HG02759 (cell line): ENCODE measurements at regions not wholly inside any gene's neighbourhood (a gene's known extent, or its start where the extent isn't known, plus 50 kb on each side); places are given as distances from the start of the nearest gene placed in this dataset.

Experiments used
- ATAC-seq: cut with Tn5 transposase; IDR thresholded peaks from one replicate; pipeline ENCODE4 v1.9.1; 2021; ENCODE audit warnings: mild to moderate bottlenecking, moderate library complexity; ENCODE audit not compliant: unreplicated experiment

- no peak for ATAC-seq
These were observed 314.7 kb downstream of the TXNL1 start for GRCh38 chr18:56323673-56324072.

GRCh38 chr18:56322406-56322805 lies 316.0 kb downstream of the TXNL1 start:
- ATAC-seq, result no peak

GRCh38 chr18:56321470-56321869 lies 316.9 kb downstream of the TXNL1 start:
- no peak for ATAC-seq

- no peak for ATAC-seq
These were observed 318.4 kb downstream of the TXNL1 start for GRCh38 chr18:56319953-56320352.

GRCh38 chr18:56316727-56317126 lies 321.7 kb downstream of the TXNL1 start:
- no peak for ATAC-seq

GRCh38 chr18:56315363-56315762 lies 323.0 kb downstream of the TXNL1 start:
- no peak for ATAC-seq

- no peak for ATAC-seq
These were observed 324.0 kb downstream of the TXNL1 start for GRCh38 chr18:56314396-56314795.

GRCh38 chr18:56312551-56313335 lies 325.6 kb downstream of the TXNL1 start:
- ATAC-seq, result no peak

GRCh38 chr18:56309104-56309503 lies 329.3 kb downstream of the TXNL1 start:
- no peak for ATAC-seq

GRCh38 chr18:56307354-56308170 lies 330.8 kb downstream of the TXNL1 start:
- no peak for ATAC-seq

GRCh38 chr18:56306797-56307196 lies 331.6 kb downstream of the TXNL1 start:
- no peak for ATAC-seq

- ATAC-seq, result no peak
These were observed 332.8 kb downstream of the TXNL1 start for GRCh38 chr18:56305583-56305982.

- ATAC-seq, result no peak
These were observed 336.2 kb downstream of the TXNL1 start for GRCh38 chr18:56302156-56302555.

- ATAC-seq, result no peak
These were observed 338.7 kb downstream of the TXNL1 start for GRCh38 chr18:56299740-56300139.

- ATAC-seq, result no peak
These were observed 339.5 kb downstream of the TXNL1 start for GRCh38 chr18:56298935-56299334.

- ATAC-seq, result no peak
These were observed 342.0 kb downstream of the TXNL1 start for GRCh38 chr18:56296381-56296780.

GRCh38 chr18:56294484-56295183 lies 343.8 kb downstream of the TXNL1 start:
- ATAC-seq, result no peak

- no peak for ATAC-seq
These were observed 347.1 kb downstream of the TXNL1 start for GRCh38 chr18:56291294-56291693.

- no peak for ATAC-seq
These were observed 349.0 kb downstream of the TXNL1 start for GRCh38 chr18:56289381-56289780.

- no peak for ATAC-seq
These were observed 351.5 kb downstream of the TXNL1 start for GRCh38 chr18:56286775-56287325.

GRCh38 chr18:56285387-56286065 lies 352.9 kb downstream of the TXNL1 start:
- ATAC-seq, result no peak
